Stimulated activated CD4-positive, alpha-beta T cell treated with anti-CD3 and anti-CD28 coated beads, TNF-alpha, amount 100 ng/mL, for 1 hour (primary cell): ENCODE measurements at regions not wholly inside any gene's neighbourhood (a gene's known extent, or its start where the extent isn't known, plus 50 kb on each side); places are given as distances from the start of the nearest gene placed in this dataset.

Source experiments
- DNase-seq, 3 donors: peaks; one replicate each; pipeline ENCODE4 v3.0.0-alpha.2; 2020; ENCODE audit warnings: low read depth in 3 of 3, low spot score in 1 of 3

- no peak for DNase-seq
Measured at GRCh38 chr6:119566546-119567260, 217.1 kb upstream of the MAN1A1 start.

- DNase-seq = no peak
Measured at GRCh38 chr6:119565893-119566292, 216.3 kb upstream of the MAN1A1 start.

GRCh38 chr6:119562168-119562567 is 212.6 kb upstream of the MAN1A1 start:
- DNase-seq = no peak

- DNase-seq = no peak
Measured at GRCh38 chr6:119559586-119559985, 210.0 kb upstream of the MAN1A1 start.

- DNase-seq = no peak
Measured at GRCh38 chr6:119557239-119557638, 207.7 kb upstream of the MAN1A1 start.

GRCh38 chr6:119552021-119552420 is 202.5 kb upstream of the MAN1A1 start:
- no peak for DNase-seq

- DNase-seq = no peak
Measured at GRCh38 chr6:119547024-119547423, 197.5 kb upstream of the MAN1A1 start.

GRCh38 chr6:119545245-119545644 is 195.7 kb upstream of the MAN1A1 start:
- no peak for DNase-seq

- DNase-seq = no peak
Measured at GRCh38 chr6:119544325-119545175, 195.0 kb upstream of the MAN1A1 start.

- no peak for DNase-seq
Measured at GRCh38 chr6:119543332-119543731, 193.8 kb upstream of the MAN1A1 start.

- no peak for DNase-seq
Measured at GRCh38 chr6:119542037-119542436, 192.5 kb upstream of the MAN1A1 start.

- no peak for DNase-seq
Measured at GRCh38 chr6:119541132-119541905, 191.8 kb upstream of the MAN1A1 start.

- DNase-seq = no peak
Measured at GRCh38 chr6:119540417-119540816, 190.9 kb upstream of the MAN1A1 start.

- DNase-seq = no peak
Measured at GRCh38 chr6:119539066-119539746, 189.6 kb upstream of the MAN1A1 start.

- no peak for DNase-seq
Measured at GRCh38 chr6:119536666-119537065, 187.1 kb upstream of the MAN1A1 start.

GRCh38 chr6:119535332-119535731 is 185.8 kb upstream of the MAN1A1 start:
- no peak for DNase-seq

GRCh38 chr6:119533603-119534279 is 184.2 kb upstream of the MAN1A1 start:
- no peak for DNase-seq

GRCh38 chr6:119527231-119527578 is 177.6 kb upstream of the MAN1A1 start:
- DNase-seq = no peak

- DNase-seq = no peak
Measured at GRCh38 chr6:119526561-119527230, 177.1 kb upstream of the MAN1A1 start.

- no peak for DNase-seq
Measured at GRCh38 chr6:119524410-119524809, 174.8 kb upstream of the MAN1A1 start.
